ENCODE measurements at regions not wholly inside any gene's neighbourhood (a gene's known extent, or its start where the extent isn't known, plus 50 kb on each side); places are given as distances from the start of the nearest gene placed in this dataset.

DNA sequence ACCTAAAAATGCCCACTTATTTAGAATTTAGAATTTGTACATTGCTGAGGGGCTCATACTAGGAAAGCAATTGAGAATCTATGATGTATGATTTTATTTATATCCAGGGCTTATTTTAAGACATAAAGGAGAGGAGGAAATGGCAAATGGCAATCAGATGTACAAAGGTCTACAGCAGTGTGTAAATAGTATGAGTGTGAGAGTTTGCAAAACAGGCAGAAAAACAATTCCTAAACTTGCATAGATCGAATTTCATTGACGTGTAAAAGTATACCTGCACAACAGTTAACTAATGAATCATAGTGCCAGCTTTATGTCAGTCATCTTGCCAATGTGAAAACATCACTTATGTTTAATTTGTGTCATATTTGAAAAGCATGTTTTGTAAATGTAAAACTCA lies 718.7 kb upstream of the GCFC2 start:
- no peak for DNase-seq
- Histone ChIP-seq H3K27me3 (ENCODE audit: insufficient read depth) (no peaks in the 10 kb centered on the region), H3K4me1 (ENCODE audit: control insufficient read depth in 1 of 2, insufficient read depth in 2 of 2, low read depth in 1 of 2, low read length in 1 of 2) (no peaks in the 10 kb centered on the region), H3F3A (replicated peaks; ENCODE audit: insufficient read depth) (no peaks in the 10 kb centered on the region), H3K9me3 (no peaks in the 10 kb centered on the region), H3K9me2 (no peaks in the 10 kb centered on the region), H4K20me1 (ENCODE audit: insufficient read depth) (no peaks in the 10 kb centered on the region), H3K4me3 (ENCODE audit: low read depth in 2 of 2, low read length in 1 of 2) (no peak overlapping the region), H3K36me3 (replicated peaks in 1 of 2; ENCODE audit: control insufficient read depth in 1 of 2, insufficient read depth in 2 of 2, low read length in 1 of 2) (no peaks in the 10 kb centered on the region), H3K79me2 (ENCODE audit: insufficient read depth) (no peaks in the 10 kb centered on the region), H3K4me2 (no peak overlapping the region), H3K27ac (ENCODE audit: low read depth in 2 of 2, low read length in 1 of 2) (no peak overlapping the region), H2AFZ (ENCODE audit: low read depth) (no peak overlapping the region), H3K9ac (no peak overlapping the region)
- ChIA-PET CTCF (no interaction called here), POLR2A (no interaction called here)
- TF ChIP-seq RAD21 (IDR thresholded peaks at IDR 0.05; ENCODE audit: low read length) (no peak), NFIC (IDR thresholded peaks at IDR 0.05; ENCODE audit: borderline replicate concordance) (no peak), JUND (IDR thresholded peaks at IDR 0.05) (no peak), RFX5 (IDR thresholded peaks at IDR 0.05; ENCODE audit: low read length) (no peak), GABPA (IDR thresholded peaks at IDR 0.05; ENCODE audit: low read depth) (no peak), RCOR1 (IDR thresholded peaks at IDR 0.05; ENCODE audit: low read length) (no peak), NRF1 (IDR thresholded peaks at IDR 0.05; ENCODE audit: low read depth, low read length) (no peak), TAF1 (IDR thresholded peaks at IDR 0.05; ENCODE audit: borderline replicate concordance, low read depth, low read length) (no peak)
- TF ChIP-seq, protein P1, sequence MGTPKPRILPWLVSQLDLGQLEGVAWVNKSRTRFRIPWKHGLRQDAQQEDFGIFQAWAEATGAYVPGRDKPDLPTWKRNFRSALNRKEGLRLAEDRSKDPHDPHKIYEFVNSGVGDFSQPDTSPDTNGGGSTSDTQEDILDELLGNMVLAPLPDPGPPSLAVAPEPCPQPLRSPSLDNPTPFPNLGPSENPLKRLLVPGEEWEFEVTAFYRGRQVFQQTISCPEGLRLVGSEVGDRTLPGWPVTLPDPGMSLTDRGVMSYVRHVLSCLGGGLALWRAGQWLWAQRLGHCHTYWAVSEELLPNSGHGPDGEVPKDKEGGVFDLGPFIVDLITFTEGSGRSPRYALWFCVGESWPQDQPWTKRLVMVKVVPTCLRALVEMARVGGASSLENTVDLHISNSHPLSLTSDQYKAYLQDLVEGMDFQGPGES (IDR thresholded peaks at IDR 0.05; ENCODE audit: low read depth, low read length), result no peak
- TF ChIP-seq, protein P2, sequence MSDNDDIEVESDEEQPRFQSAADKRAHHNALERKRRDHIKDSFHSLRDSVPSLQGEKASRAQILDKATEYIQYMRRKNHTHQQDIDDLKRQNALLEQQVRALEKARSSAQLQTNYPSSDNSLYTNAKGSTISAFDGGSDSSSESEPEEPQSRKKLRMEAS (IDR thresholded peaks at IDR 0.05; ENCODE audit: low read depth), result no peak
- WGBS (ENCODE audit: low lambda C conversion rate), result 15% methylated on average over 2 of the region's 2 CpGs

DNA sequence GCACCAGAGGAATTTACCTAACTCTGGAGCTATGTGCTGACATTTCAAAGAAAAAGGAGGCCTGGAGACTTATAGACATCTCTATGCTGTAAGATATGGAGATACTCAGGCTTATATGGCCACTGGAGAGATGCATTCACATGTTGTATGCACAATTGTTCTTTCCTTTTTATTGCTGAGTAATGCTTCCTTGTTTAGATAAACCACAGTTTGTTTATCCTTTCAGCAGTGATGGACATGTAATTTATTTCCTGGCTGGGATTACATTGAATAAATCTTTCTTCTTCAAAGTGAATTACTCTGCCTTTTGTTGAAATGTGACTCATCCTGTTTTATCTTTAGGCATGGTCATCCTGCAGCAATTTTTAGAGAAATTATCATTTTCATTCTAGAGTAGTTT lies 716.7 kb upstream of the GCFC2 start:
- no peak for DNase-seq
- Histone ChIP-seq H3K27ac (ENCODE audit: low read depth in 2 of 2, low read length in 1 of 2) (no peak overlapping the region), H3K9me3 (no peaks in the 10 kb centered on the region), H3K4me2 (no peak overlapping the region), H3K4me1 (ENCODE audit: control insufficient read depth in 1 of 2, insufficient read depth in 2 of 2, low read depth in 1 of 2, low read length in 1 of 2) (no peaks in the 10 kb centered on the region), H3K36me3 (replicated peaks in 1 of 2; ENCODE audit: control insufficient read depth in 1 of 2, insufficient read depth in 2 of 2, low read length in 1 of 2) (no peaks in the 10 kb centered on the region), H3K79me2 (ENCODE audit: insufficient read depth) (no peaks in the 10 kb centered on the region), H4K20me1 (ENCODE audit: insufficient read depth) (no peaks in the 10 kb centered on the region), H3K9me2 (no peaks in the 10 kb centered on the region), H3K4me3 (ENCODE audit: low read depth in 2 of 2, low read length in 1 of 2) (no peak overlapping the region), H3K27me3 (ENCODE audit: insufficient read depth) (no peaks in the 10 kb centered on the region), H2AFZ (ENCODE audit: low read depth) (no peak overlapping the region), H3K9ac (no peak overlapping the region), H3F3A (replicated peaks; ENCODE audit: insufficient read depth) (no peaks in the 10 kb centered on the region)
- POLR2A ChIA-PET, result no interaction called here
- TF ChIP-seq MEF2A (IDR thresholded peaks at IDR 0.05; ENCODE audit: borderline replicate concordance, low read depth) (no peak), GABPA (IDR thresholded peaks at IDR 0.05; ENCODE audit: low read depth) (no peak)
- TF ChIP-seq, protein P3, sequence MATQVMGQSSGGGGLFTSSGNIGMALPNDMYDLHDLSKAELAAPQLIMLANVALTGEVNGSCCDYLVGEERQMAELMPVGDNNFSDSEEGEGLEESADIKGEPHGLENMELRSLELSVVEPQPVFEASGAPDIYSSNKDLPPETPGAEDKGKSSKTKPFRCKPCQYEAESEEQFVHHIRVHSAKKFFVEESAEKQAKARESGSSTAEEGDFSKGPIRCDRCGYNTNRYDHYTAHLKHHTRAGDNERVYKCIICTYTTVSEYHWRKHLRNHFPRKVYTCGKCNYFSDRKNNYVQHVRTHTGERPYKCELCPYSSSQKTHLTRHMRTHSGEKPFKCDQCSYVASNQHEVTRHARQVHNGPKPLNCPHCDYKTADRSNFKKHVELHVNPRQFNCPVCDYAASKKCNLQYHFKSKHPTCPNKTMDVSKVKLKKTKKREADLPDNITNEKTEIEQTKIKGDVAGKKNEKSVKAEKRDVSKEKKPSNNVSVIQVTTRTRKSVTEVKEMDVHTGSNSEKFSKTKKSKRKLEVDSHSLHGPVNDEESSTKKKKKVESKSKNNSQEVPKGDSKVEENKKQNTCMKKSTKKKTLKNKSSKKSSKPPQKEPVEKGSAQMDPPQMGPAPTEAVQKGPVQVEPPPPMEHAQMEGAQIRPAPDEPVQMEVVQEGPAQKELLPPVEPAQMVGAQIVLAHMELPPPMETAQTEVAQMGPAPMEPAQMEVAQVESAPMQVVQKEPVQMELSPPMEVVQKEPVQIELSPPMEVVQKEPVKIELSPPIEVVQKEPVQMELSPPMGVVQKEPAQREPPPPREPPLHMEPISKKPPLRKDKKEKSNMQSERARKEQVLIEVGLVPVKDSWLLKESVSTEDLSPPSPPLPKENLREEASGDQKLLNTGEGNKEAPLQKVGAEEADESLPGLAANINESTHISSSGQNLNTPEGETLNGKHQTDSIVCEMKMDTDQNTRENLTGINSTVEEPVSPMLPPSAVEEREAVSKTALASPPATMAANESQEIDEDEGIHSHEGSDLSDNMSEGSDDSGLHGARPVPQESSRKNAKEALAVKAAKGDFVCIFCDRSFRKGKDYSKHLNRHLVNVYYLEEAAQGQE (IDR thresholded peaks at IDR 0.05; ENCODE audit: low read depth, low read length), result no peak
- TF ChIP-seq, protein P1 (IDR thresholded peaks at IDR 0.05; ENCODE audit: low read depth, low read length), result no peak
- CTCF ChIA-PET, result interaction anchor here (1.1 kb wide), 1 partner anchor 18 kb away, joined by 3 read pairs; no protein-coding TSS in a partner anchor
